GM12878 (cell line): ENCODE measurements at regions not wholly inside any gene's neighbourhood (a gene's known extent, or its start where the extent isn't known, plus 50 kb on each side); places are given as distances from the start of the nearest gene placed in this dataset.
A peak's percentile ranks its signal among the peaks of the same experiment; 100 is the strongest.

Source experiments
- ATAC-seq: fragments of 200-7000 bp; cut with Tn5 transposase; 3 replicates; pipeline ENCODE4 v1.9.1; 2020; ENCODE audit warnings: mild to moderate bottlenecking, moderate library complexity
- BruUV-seq: library from RNA; stranded (reverse); fragments of 400-500 nt; replicated peaks from 2 replicates; lab custom pipeline; 2021; lab: Mats Ljungman, UMichigan
- CTCF ChIA-PET: fragments of 300-600 bp; sonication (Branson Sonifier 250); formaldehyde crosslinking; extraction: SDS; loops from one replicate; lab custom pipeline; 2021; ENCODE audit warnings: inconsistent platforms; lab: Yijun Ruan, JAX
- POLR2A ChIA-PET: fragments of 350-600 bp; formaldehyde crosslinking; extraction: SDS; loops from one replicate; lab custom pipeline; 2021; ENCODE audit warnings: inconsistent platforms; lab: Charles Lee
- RAD21 ChIA-PET: fragments of 300-600 bp; sonication (Branson Sonifier 250); formaldehyde crosslinking; loops from one replicate; lab custom pipeline; 2023; ENCODE audit warnings: antibody characterized with exemption; ENCODE audit not compliant: unreplicated experiment; lab: Charles Lee
- SMC1A ChIA-PET: fragments of 300-600 bp; sonication (Branson Sonifier 250); formaldehyde crosslinking; loops from one replicate; lab custom pipeline; 2023; ENCODE audit not compliant: unreplicated experiment, uncharacterized antibody; lab: Charles Lee
- DNase-seq: peaks from one replicate; pipeline ENCODE4 v3.0.0-alpha.2; 2011; ENCODE audit warnings: low read depth, low spot score
- FAIRE-seq: peaks from 3 replicates; lab custom pipeline; 2011; peaks lifted over from hg19 to GRCh38; lab: Jason Lieb, UNC
- H2AFZ ChIP-seq: 2 replicates; pipeline ENCODE4 v1.6.0; 2011; ENCODE audit warnings: low read depth, low read length, control low read depth; ENCODE audit not compliant: control insufficient read depth
- H3K27ac ChIP-seq: 2 replicates; pipeline ENCODE4 v1.5.1; 2011; ENCODE audit warnings: control low read depth; ENCODE audit not compliant: control insufficient read depth, insufficient read depth
- H3K27me3 ChIP-seq, 2 experiments: replicated peaks in 1 of 2; 2 replicates each; pipeline versions ENCODE4 v1.6.0 to v1.6.1; 2011; ENCODE audit warnings: low read length in 1 of 2; ENCODE audit not compliant: control insufficient read depth in 2 of 2, insufficient read depth in 2 of 2
- H3K36me3 ChIP-seq, 2 experiments: 2 replicates each; pipeline ENCODE4 v1.5.1; 2011; ENCODE audit warnings: low read length in 1 of 2; ENCODE audit not compliant: control insufficient read depth in 2 of 2, insufficient read depth in 2 of 2
- H3K4me1 ChIP-seq: 2 replicates; pipeline ENCODE4 v1.6.1; 2011; ENCODE audit warnings: mild to moderate bottlenecking, low read length, moderate library complexity, mixed read lengths; ENCODE audit not compliant: control insufficient read depth, insufficient read depth
- H3K4me2 ChIP-seq: 2 replicates; pipeline ENCODE4 v1.6.0; 2011; ENCODE audit warnings: control low read depth; ENCODE audit not compliant: control insufficient read depth, insufficient read depth
- H3K4me3 ChIP-seq: fragments of 200-600 bp; sonication (generic); 2 replicates; pipeline ENCODE4 v1.5.1; 2016
- H3K79me2 ChIP-seq: 2 replicates; pipeline ENCODE4 v1.6.0; 2011; ENCODE audit warnings: low read length; ENCODE audit not compliant: control insufficient read depth, insufficient read depth
- H3K9ac ChIP-seq: 2 replicates; pipeline ENCODE4 v1.8.0; 2011; ENCODE audit warnings: low read length, control low read depth, mixed read lengths; ENCODE audit not compliant: control insufficient read depth, insufficient read depth
- H3K9me3 ChIP-seq: replicated peaks from 3 replicates; pipeline ENCODE4 v1.5.1; 2011; ENCODE audit warnings: mild to moderate bottlenecking, low read length; ENCODE audit not compliant: control insufficient read depth, insufficient read depth
- H4K20me1 ChIP-seq: 2 replicates; pipeline ENCODE4 v1.6.0; 2011; ENCODE audit not compliant: control insufficient read depth, insufficient read depth
- WGBS: methylation state at CpG from one replicate; pipeline ENCODE4 v1.1.6; 2016; ENCODE audit warnings: low lambda C conversion rate; ENCODE audit not compliant: insufficient replicate concordance, insufficient coverage; ENCODE audit errors: missing lambda C conversion rate; 5-methylcytosine and 5-hydroxymethylcytosine counted together
- in situ Hi-C: fragments of 300-500 bp; cut with MboI; formaldehyde crosslinking; loops from 9 replicates; pipeline ENCODE4 v1.14.3; 2018; ENCODE audit warnings: mixed read lengths
- intact Hi-C: fragments of 100-400 bp; cut with micrococcal nuclease; formaldehyde crosslinking; loops from one replicate; pipeline ENCODE4 v1.14.2; 2022; ENCODE audit not compliant: unreplicated experiment
- TF ChIP-seq, protein P1 (sequence below): fragments of 450-650 bp; IDR thresholded peaks from 2 replicates; pipeline ENCODE4 v1.6.1; 2017; ENCODE audit warnings: mild to moderate bottlenecking, moderate library complexity
- TF ChIP-seq, protein P2 (sequence below): fragments of 450-650 bp; IDR thresholded peaks from 2 replicates; pipeline ENCODE4 v1.6.1; 2018; ENCODE audit warnings: borderline replicate concordance, mild to moderate bottlenecking; ENCODE audit not compliant: partially characterized antibody

DNA sequence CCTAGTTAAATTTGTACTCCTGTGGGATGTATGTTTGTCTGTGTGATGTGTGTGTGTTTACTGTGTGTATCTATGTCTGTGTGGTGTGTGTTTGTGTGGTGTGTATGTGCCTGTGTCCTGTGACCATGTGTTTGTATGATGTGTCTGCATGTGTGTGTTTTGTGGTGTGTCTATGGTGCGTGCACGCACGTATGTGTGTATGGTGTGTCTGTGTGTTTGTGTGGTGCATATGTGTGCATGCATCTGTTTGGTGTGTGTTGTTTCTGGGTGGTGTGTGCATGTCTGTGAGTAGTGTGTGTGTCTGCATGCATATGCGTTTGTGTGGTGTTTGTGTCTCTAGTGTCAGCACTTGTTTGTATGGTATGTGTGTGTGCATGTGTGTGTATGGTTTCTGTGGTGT lies 174.2 kb upstream of the RBFOX1 start:
- Histone ChIP-seq H3K4me2 (no peak overlapping the region), H3K27ac (no peak overlapping the region), H2AFZ (no peak overlapping the region)
- POLR2A ChIA-PET, result no interaction called here
- TF ChIP-seq, protein P1, sequence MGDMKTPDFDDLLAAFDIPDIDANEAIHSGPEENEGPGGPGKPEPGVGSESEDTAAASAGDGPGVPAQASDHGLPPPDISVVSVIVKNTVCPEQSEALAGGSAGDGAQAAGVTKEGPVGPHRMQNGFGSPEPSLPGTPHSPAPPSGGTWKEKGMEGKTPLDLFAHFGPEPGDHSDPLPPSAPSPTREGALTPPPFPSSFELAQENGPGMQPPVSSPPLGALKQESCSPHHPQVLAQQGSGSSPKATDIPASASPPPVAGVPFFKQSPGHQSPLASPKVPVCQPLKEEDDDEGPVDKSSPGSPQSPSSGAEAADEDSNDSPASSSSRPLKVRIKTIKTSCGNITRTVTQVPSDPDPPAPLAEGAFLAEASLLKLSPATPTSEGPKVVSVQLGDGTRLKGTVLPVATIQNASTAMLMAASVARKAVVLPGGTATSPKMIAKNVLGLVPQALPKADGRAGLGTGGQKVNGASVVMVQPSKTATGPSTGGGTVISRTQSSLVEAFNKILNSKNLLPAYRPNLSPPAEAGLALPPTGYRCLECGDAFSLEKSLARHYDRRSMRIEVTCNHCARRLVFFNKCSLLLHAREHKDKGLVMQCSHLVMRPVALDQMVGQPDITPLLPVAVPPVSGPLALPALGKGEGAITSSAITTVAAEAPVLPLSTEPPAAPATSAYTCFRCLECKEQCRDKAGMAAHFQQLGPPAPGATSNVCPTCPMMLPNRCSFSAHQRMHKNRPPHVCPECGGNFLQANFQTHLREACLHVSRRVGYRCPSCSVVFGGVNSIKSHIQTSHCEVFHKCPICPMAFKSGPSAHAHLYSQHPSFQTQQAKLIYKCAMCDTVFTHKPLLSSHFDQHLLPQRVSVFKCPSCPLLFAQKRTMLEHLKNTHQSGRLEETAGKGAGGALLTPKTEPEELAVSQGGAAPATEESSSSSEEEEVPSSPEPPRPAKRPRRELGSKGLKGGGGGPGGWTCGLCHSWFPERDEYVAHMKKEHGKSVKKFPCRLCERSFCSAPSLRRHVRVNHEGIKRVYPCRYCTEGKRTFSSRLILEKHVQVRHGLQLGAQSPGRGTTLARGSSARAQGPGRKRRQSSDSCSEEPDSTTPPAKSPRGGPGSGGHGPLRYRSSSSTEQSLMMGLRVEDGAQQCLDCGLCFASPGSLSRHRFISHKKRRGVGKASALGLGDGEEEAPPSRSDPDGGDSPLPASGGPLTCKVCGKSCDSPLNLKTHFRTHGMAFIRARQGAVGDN, result no peak
- TF ChIP-seq, protein P2, sequence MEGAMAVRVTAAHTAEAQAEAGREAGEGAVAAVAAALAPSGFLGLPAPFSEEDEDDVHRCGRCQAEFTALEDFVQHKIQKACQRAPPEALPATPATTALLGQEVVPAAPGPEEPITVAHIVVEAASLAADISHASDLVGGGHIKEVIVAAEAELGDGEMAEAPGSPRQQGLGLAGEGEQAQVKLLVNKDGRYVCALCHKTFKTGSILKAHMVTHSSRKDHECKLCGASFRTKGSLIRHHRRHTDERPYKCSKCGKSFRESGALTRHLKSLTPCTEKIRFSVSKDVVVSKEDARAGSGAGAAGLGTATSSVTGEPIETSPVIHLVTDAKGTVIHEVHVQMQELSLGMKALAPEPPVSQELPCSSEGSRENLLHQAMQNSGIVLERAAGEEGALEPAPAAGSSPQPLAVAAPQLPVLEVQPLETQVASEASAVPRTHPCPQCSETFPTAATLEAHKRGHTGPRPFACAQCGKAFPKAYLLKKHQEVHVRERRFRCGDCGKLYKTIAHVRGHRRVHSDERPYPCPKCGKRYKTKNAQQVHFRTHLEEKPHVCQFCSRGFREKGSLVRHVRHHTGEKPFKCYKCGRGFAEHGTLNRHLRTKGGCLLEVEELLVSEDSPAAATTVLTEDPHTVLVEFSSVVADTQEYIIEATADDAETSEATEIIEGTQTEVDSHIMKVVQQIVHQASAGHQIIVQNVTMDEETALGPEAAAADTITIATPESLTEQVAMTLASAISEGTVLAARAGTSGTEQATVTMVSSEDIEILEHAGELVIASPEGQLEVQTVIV, result peak; percentile 16
- TF ChIP-seq, all 136 proteins: peak for 1
- in situ Hi-C loops (no loop called here), intact Hi-C loops (no loop called here)
- no peaks in the 10 kb centered on the region for H3K36me3 ChIP-seq
- H3K27me3 ChIP-seq, result no peaks in the 10 kb centered on the region
- DNase-seq (no peak), ATAC-seq (no peak), FAIRE-seq (no peak)
- SMC1A ChIA-PET, result no interaction called here
- BruUV-seq, result no TSS peak
- 33% methylated on average over 4 of the region's 4 CpGs for WGBS
- H3K9ac ChIP-seq, result no peak overlapping the region
- H3K79me2 ChIP-seq, result no peaks in the 10 kb centered on the region
- no peak overlapping the region for H3K4me3 ChIP-seq
- no peaks in the 10 kb centered on the region for H3K4me1 ChIP-seq
- RAD21 ChIA-PET, result no interaction called here
- H3K9me3 ChIP-seq, result no peaks in the 10 kb centered on the region
- no peaks in the 10 kb centered on the region for H4K20me1 ChIP-seq
- CTCF ChIA-PET, result no interaction called here
